Fibroblast of the aortic adventitia (primary cell): ENCODE measurements at regions not wholly inside any gene's neighbourhood (a gene's known extent, or its start where the extent isn't known, plus 50 kb on each side); places are given as distances from the start of the nearest gene placed in this dataset.

Experiments
- DNase-seq: peaks from one replicate; pipeline ENCODE4 v3.0.0-alpha.2; 2010; ENCODE audit warnings: low read depth
- H3K4me3 ChIP-seq: 2 replicates; pipeline ENCODE4 v1.5.1; 2011; ENCODE audit warnings: low read depth, mild to moderate bottlenecking, control low read depth, low read length, moderate library complexity
- CTCF ChIP-seq: IDR thresholded peaks from 2 replicates; pipeline ENCODE4 v1.5.1; 2011; ENCODE audit warnings: mild to moderate bottlenecking, low read length, control low read depth, inconsistent platforms; ENCODE audit not compliant: insufficient read depth

GRCh38 chr4:84401701-84402306, 97.3 kb downstream of the NKX6-1 start:
- DNase-seq: no peak
- no peak overlapping the region for H3K4me3 ChIP-seq
- TF ChIP-seq CTCF: no peak

GRCh38 chr4:84394386-84394785, 104.7 kb downstream of the NKX6-1 start:
- TF ChIP-seq CTCF: no peak
- DNase-seq: no peak
- H3K4me3 ChIP-seq: no peak overlapping the region

GRCh38 chr4:84392951-84393590, 106.0 kb downstream of the NKX6-1 start:
- TF ChIP-seq CTCF: no peak
- H3K4me3 ChIP-seq: no peak overlapping the region
- DNase-seq: no peak

- DNase-seq: peak; percentile 6
- H3K4me3 ChIP-seq: no peak overlapping the region
- TF ChIP-seq CTCF: no peak
Measured at GRCh38 chr4:84389406-84389805, 109.7 kb downstream of the NKX6-1 start.

- H3K4me3 ChIP-seq: no peak overlapping the region
- no peak for TF ChIP-seq CTCF
- DNase-seq: no peak
Measured at GRCh38 chr4:84385203-84385602, 113.9 kb downstream of the NKX6-1 start.

GRCh38 chr4:84384801-84385200, 114.3 kb downstream of the NKX6-1 start:
- no peak for TF ChIP-seq CTCF
- no peak for DNase-seq
- no peak overlapping the region for H3K4me3 ChIP-seq

GRCh38 chr4:84381759-84382158, 117.3 kb downstream of the NKX6-1 start:
- no peak for DNase-seq
- no peak for TF ChIP-seq CTCF
- H3K4me3 ChIP-seq: no peak overlapping the region
